Colonic mucosa (tissue), 4 donors: ENCODE measurements at regions not wholly inside any gene's neighbourhood (a gene's known extent, or its start where the extent isn't known, plus 50 kb on each side); places are given as distances from the start of the nearest gene placed in this dataset.
A peak's percentile ranks its signal among the peaks of the same experiment; 100 is the strongest.

Experiments used
- DNase-seq: peaks from one replicate; pipeline ENCODE4 v3.0.0-alpha.2; 2020
- H3K27ac ChIP-seq: fragments of 200-600 bp; one replicate; pipeline ENCODE4 v1.8.0; 2021
- H3K27me3 ChIP-seq: fragments of 200-600 bp; one replicate; pipeline ENCODE4 v1.8.0; 2021
- H3K36me3 ChIP-seq: fragments of 200-600 bp; one replicate; pipeline ENCODE4 v1.8.0; 2021
- H3K4me1 ChIP-seq: fragments of 200-600 bp; one replicate; pipeline ENCODE4 v1.8.0; 2021; ENCODE audit warnings: mild to moderate bottlenecking
- H3K4me3 ChIP-seq: fragments of 200-600 bp; one replicate; pipeline ENCODE4 v1.8.0; 2021
- H3K9ac ChIP-seq, 2 donors: one replicate each; pipeline ENCODE4 v1.7.0; 2013; ENCODE audit warnings: control low read depth in 2 of 2, low read depth in 2 of 2, low read length in 2 of 2
- H3K9me3 ChIP-seq: fragments of 200-600 bp; one replicate; pipeline ENCODE4 v1.8.0; 2021
- intact Hi-C: fragments of 100-400 bp; cut with DNase I; formaldehyde crosslinking; loops from one replicate; pipeline ENCODE4 v1.14.1; 2022
- TF ChIP-seq, protein P1 (sequence below): fragments of 200-600 bp; IDR thresholded peaks from one replicate; pipeline ENCODE4 v1.8.0; 2022; ENCODE audit warnings: antibody characterized with exemption, mild to moderate bottlenecking
- donor health status: healthy.
- donor health status: DM: no; HTN: no; CAD: no.
- donor health status: DM: no; HTN: no; CAD: no.

DNA sequence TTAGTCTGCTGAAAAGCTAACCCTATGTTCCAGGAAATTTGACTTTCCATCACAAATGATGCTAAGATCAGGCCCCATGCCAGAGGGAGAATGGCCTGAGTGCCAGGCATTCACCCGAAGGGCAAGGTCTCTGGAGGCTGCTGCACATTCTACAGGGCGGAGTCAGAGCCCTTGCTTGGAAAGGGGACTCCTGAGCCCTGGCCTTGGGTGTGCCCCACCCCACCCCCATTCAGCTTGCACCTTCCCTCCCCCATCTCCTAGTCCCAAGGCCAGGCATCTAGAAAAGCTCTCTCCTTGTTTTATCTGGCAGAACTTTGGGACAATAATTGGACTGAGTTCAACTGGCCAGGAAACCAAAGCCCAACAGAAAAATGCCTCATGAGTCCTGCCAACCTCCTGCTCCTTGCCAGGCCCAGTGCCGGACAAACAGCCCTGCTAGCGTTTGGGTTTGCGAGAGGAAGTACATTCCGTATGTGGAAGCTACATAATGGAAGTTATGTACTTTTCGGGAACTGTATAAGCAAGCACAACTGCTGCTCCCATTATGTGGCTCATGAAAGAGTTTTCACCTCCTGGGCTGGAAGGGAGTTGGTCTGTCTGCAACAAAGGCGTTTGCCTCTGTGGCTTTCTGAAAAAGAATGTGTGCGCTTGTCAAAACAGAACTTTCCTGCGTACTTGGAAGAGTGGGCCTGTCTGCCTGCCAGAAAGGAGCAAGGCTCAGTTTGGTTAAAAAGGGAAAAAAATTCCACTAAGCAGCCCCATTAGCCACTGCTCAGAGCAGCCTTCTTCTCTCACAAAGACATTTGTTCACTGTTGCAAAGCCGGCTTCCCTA lies 321.5 kb upstream of the CTNNB1 start:
- Histone ChIP-seq H3K36me3 (no peaks in the 10 kb centered on the region), H3K27me3 (no peaks in the 10 kb centered on the region), H3K9me3 (no peaks in the 10 kb centered on the region), H3K4me1 (no peaks in the 10 kb centered on the region), H3K27ac (no peak overlapping the region), H3K9ac (no peak overlapping the region), H3K4me3 (no peak overlapping the region)
- TF ChIP-seq, protein P1, sequence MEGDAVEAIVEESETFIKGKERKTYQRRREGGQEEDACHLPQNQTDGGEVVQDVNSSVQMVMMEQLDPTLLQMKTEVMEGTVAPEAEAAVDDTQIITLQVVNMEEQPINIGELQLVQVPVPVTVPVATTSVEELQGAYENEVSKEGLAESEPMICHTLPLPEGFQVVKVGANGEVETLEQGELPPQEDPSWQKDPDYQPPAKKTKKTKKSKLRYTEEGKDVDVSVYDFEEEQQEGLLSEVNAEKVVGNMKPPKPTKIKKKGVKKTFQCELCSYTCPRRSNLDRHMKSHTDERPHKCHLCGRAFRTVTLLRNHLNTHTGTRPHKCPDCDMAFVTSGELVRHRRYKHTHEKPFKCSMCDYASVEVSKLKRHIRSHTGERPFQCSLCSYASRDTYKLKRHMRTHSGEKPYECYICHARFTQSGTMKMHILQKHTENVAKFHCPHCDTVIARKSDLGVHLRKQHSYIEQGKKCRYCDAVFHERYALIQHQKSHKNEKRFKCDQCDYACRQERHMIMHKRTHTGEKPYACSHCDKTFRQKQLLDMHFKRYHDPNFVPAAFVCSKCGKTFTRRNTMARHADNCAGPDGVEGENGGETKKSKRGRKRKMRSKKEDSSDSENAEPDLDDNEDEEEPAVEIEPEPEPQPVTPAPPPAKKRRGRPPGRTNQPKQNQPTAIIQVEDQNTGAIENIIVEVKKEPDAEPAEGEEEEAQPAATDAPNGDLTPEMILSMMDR = no peak
- intact Hi-C loops = no loop called here
- DNase-seq = peak; percentile 28

DNA sequence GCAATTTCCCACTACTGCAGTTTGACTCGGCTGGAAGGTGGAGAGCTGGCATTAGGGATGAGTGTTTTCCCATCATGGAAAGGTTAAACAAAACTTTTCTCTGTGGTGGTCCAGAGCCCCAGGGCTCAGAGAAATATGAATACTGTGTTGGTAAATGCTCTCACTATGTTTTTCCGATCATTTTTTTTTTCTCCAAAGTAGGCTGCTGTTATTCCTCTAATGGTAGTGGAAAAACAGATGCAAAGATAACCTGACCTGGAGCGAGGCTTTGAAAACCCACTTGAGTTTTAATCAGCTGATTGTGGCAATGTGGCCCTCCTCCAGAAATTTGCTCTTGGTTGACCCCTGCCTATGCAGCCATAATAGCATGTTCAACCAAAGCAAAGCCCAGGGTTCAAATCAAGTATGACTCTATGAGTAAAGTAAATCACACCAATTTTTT lies 320.8 kb upstream of the CTNNB1 start:
- DNase-seq = no peak
- Histone ChIP-seq H3K9me3 (no peaks in the 10 kb centered on the region), H3K4me3 (no peak overlapping the region), H3K9ac (no peak overlapping the region), H3K36me3 (no peaks in the 10 kb centered on the region), H3K27me3 (no peaks in the 10 kb centered on the region), H3K4me1 (no peaks in the 10 kb centered on the region), H3K27ac (no peak overlapping the region)
- intact Hi-C loops = no loop called here
- TF ChIP-seq, protein P1 = no peak

DNA sequence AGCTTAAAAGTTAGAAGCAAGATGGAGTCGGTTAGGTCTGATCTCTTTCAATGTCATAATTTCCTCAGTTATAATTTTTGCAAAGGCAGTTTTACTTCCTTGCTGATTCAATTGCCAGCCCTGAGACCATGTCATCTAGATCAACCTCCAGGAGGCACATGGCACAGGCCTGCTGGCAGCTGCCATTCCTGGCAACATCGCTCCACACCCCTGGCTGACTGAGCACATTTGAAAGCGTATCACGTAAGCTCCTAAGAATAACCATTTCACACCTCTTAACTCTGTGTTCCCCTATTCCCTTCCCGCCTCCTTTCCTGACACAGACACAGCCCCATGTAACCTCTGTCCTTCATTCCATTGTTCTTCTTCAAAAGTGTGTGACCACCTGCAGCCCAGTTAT lies 313.9 kb upstream of the CTNNB1 start:
- Histone ChIP-seq H3K9me3 (no peaks in the 10 kb centered on the region), H3K27ac (no peak overlapping the region), H3K27me3 (no peaks in the 10 kb centered on the region), H3K9ac (no peak overlapping the region), H3K36me3 (no peaks in the 10 kb centered on the region), H3K4me3 (no peak overlapping the region), H3K4me1 (no peaks in the 10 kb centered on the region)
- DNase-seq = no peak
- TF ChIP-seq, protein P1 = no peak
- intact Hi-C loops = no loop called here

DNA sequence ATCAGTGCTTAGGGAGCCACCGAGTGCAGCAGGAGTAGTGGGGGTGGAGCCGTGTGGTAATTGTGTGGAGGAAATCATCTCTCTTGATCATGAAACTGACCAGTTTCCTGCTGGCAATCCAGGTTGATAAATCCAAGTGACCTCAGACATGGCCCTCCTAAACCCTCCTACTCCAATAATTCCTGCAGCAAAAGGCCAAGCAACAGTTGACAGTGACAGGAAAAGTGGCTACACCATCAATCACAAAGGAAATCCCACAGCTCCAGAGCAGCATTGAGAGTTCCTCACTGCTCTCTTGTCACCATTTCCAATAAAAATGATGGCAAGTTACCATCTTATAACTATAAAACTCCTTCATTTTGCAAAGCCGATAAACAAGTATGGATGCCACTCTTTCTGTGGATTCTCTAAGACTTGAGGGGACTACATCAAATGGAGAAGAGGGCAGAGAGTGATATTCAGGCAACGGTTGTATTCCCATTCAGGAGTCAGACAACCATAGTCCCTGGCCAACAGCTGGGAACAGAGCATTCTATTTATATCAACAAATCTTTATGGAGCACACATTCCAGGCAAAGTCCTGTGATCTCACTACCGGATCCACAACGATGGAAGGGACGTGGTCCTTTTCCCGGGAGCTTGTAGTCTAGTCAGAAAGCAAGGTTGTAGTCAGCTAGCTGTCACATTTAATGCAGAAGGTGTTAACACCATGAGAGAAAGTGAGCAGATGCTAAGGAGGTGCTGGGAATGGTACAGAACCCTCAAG lies 312.5 kb upstream of the CTNNB1 start:
- TF ChIP-seq, protein P1 = no peak
- DNase-seq = no peak
- Histone ChIP-seq H3K9ac (no peak overlapping the region), H3K36me3 (no peaks in the 10 kb centered on the region), H3K4me1 (no peaks in the 10 kb centered on the region), H3K27me3 (no peaks in the 10 kb centered on the region), H3K4me3 (no peak overlapping the region), H3K9me3 (no peaks in the 10 kb centered on the region), H3K27ac (no peak overlapping the region)
- intact Hi-C loops = no loop called here

DNA sequence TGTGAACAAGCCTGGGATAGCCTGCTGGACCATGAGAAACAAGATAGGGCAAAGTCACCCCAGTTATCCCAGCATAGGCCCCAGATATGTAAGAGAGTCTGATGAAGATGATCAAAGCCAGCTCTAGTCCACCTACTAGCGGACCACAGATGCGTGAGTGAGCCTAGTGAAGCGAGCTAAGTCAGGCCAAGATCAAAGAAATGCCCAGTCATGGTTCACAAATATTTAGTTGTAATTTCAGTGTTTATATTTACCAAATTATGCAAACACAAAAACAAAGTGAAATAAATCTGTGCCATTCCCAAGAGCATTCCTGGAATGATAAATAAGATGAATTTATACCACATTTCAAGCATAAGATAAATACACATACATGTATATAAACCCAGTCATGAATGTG lies 308.1 kb upstream of the CTNNB1 start:
- no peaks in the 10 kb centered on the region for H3K9me3 ChIP-seq
- intact Hi-C loops = no loop called here
- H3K27ac ChIP-seq = no peak overlapping the region
- no peak overlapping the region for H3K4me3 ChIP-seq
- no peak for DNase-seq
- H3K9ac ChIP-seq = no peak overlapping the region
- TF ChIP-seq, protein P1 = no peak
- no peaks in the 10 kb centered on the region for H3K4me1 ChIP-seq
- no peaks in the 10 kb centered on the region for H3K36me3 ChIP-seq
- no peaks in the 10 kb centered on the region for H3K27me3 ChIP-seq
